Testis (tissue), 2 donors: ENCODE measurements at regions not wholly inside any gene's neighbourhood (a gene's known extent, or its start where the extent isn't known, plus 50 kb on each side); places are given as distances from the start of the nearest gene placed in this dataset.
"Not testable (repeated sequence)": the region's sequence is repeated elsewhere in the genome, so short reads cannot be mapped to it uniquely, and the experiment has no call there.

Experiments used
- DNase-seq: peaks from one replicate; pipeline ENCODE4 v3.0.0-alpha.2; 2019
- H3K27ac ChIP-seq, 2 donors: fragments of 200-600 bp; sonication (generic); one replicate each; pipeline ENCODE4 v1.5.1; 2019
- H3K27me3 ChIP-seq: fragments of 200-600 bp; sonication (generic); one replicate; pipeline ENCODE4 v1.5.1; 2019
- H3K36me3 ChIP-seq: fragments of 200-600 bp; sonication (generic); one replicate; pipeline ENCODE4 v1.5.1; 2017; ENCODE audit warnings: low read depth; ENCODE audit errors: missing control alignments
- H3K4me1 ChIP-seq: fragments of 200-600 bp; sonication (generic); one replicate; pipeline ENCODE4 v1.5.1; 2019
- H3K4me3 ChIP-seq, 2 donors: fragments of 200-600 bp; sonication (generic); one replicate each; pipeline ENCODE4 v1.5.1; 2017 to 2019
- H3K9me3 ChIP-seq: fragments of 200-600 bp; sonication (generic); one replicate; pipeline ENCODE4 v1.5.1; 2017
- POLR2A ChIP-seq: fragments of 450-650 bp; IDR thresholded peaks from one replicate; pipeline ENCODE4 v1.6.1; 2017; ENCODE audit warnings: antibody characterized with exemption, mild to moderate bottlenecking, moderate library complexity
- WGBS, 2 donors: methylation state at CpG; one replicate each; pipeline ENCODE4 v1.1.5; 2018; 5-methylcytosine and 5-hydroxymethylcytosine counted together
- intact Hi-C: fragments of 100-400 bp; cut with DNase I; formaldehyde crosslinking; loops from one replicate; pipeline ENCODE4 v1.15.1; 2023; ENCODE audit warnings: low total_unique reads
- TF ChIP-seq, protein P1 (sequence below), 3 experiments: fragments of 450-650 bp in 2 of 3; fragments of 200-600 bp in 1 of 3; sonication (generic) in 1 of 3; IDR thresholded peaks; one replicate each; pipeline ENCODE4 v1.5.1; 2016 to 2019; ENCODE audit warnings: antibody characterized with exemption in 3 of 3, mild to moderate bottlenecking in 2 of 3, moderate library complexity in 1 of 3

DNA sequence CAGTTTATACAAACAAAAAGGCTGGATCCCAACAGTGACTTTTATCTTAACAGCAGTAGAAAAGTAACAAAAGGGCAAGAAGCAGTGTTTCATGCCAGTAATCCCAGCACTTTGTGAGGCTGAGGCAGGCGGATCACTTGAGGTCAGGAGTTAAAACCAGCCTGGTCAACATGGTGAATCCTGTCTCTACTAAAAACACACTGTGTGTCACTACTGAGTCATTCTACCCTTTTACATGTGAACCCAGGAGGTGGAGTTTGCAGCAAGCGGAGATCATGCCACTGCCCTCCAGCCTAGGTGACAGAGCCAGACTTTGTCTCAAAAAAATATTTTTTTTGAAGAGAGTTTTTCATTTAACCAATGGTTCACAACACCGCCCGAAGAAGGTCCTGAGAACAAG lies 395.6 kb upstream of the USP9Y start:
- H3K36me3 ChIP-seq, result no peaks in the 10 kb centered on the region
- intact Hi-C loops, result no loop called here
- H3K9me3 ChIP-seq, result no peaks in the 10 kb centered on the region
- H3K27ac ChIP-seq, result no peak overlapping the region
- DNase-seq, result no peak
- TF ChIP-seq, protein P1, sequence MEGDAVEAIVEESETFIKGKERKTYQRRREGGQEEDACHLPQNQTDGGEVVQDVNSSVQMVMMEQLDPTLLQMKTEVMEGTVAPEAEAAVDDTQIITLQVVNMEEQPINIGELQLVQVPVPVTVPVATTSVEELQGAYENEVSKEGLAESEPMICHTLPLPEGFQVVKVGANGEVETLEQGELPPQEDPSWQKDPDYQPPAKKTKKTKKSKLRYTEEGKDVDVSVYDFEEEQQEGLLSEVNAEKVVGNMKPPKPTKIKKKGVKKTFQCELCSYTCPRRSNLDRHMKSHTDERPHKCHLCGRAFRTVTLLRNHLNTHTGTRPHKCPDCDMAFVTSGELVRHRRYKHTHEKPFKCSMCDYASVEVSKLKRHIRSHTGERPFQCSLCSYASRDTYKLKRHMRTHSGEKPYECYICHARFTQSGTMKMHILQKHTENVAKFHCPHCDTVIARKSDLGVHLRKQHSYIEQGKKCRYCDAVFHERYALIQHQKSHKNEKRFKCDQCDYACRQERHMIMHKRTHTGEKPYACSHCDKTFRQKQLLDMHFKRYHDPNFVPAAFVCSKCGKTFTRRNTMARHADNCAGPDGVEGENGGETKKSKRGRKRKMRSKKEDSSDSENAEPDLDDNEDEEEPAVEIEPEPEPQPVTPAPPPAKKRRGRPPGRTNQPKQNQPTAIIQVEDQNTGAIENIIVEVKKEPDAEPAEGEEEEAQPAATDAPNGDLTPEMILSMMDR (IDR thresholded peaks at IDR 0.05), result no peak
- TF ChIP-seq POLR2A, result no peak
- WGBS, 2 donors, result 79 to 81% methylated on average over 3 to 4 of the region's 4 CpGs
- H3K27me3 ChIP-seq, result no peaks in the 10 kb centered on the region
- no peaks in the 10 kb centered on the region for H3K4me1 ChIP-seq
- no peak overlapping the region for H3K4me3 ChIP-seq

DNA sequence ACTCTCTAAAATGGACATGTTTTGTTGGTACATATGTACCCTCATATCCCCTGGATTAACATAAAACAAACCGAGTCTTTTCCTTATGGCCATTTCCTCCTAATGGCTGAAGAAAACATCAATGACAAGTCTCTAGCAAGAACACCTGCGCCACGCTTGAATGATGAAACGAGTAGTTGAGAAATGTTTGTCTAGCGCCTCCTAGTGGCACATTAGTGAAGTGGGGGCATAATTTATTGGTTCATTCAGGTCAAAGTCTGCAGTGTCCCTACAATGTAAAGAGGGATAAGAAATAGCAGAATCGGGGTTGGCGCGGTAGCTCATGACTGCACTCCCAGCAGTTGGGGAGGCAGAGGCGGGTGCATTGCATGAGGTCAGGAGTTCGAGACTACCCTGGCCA lies 391.8 kb upstream of the USP9Y start:
- 34 to 35% methylated on average over 9 to 10 of the region's 10 CpGs for WGBS, 2 donors
- H3K4me1 ChIP-seq, result no peaks in the 10 kb centered on the region
- peak; percentile 32 for DNase-seq
- no peaks in the 10 kb centered on the region for H3K36me3 ChIP-seq
- H3K9me3 ChIP-seq, result no peaks in the 10 kb centered on the region
- H3K4me3 ChIP-seq, result no peak overlapping the region
- intact Hi-C loops, result no loop called here
- H3K27me3 ChIP-seq, result no peaks in the 10 kb centered on the region
- TF ChIP-seq, protein P1 (IDR thresholded peaks at IDR 0.05), result peak in 2 of 3 experiments; percentile 19 to 57
- TF ChIP-seq POLR2A, result no peak
- no peak overlapping the region for H3K27ac ChIP-seq

DNA sequence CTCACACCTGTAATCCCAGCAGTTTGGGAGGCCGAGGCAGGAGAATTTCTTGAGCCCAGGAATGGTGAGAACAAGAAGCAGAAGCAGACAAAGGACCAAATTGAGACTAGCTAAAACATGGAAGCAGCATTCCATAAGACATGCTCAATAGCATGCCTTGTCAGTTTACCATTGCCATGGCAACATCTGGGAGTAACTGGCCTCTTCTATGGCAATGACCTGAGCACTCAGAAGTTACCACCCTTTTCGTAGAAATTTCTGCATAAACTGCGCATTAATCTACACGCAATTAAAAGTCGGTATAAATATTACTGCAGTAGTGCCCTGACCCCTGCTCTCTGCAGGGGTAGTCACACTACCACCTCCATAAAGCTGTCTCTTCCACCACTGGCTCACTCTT lies 390.2 kb upstream of the USP9Y start:
- no peak overlapping the region for H3K27ac ChIP-seq
- 92 to 96% methylated on average over 5 of the region's 5 CpGs for WGBS, 2 donors
- no peak overlapping the region for H3K4me3 ChIP-seq
- no peaks in the 10 kb centered on the region for H3K4me1 ChIP-seq
- no peaks in the 10 kb centered on the region for H3K27me3 ChIP-seq
- H3K36me3 ChIP-seq, result no peaks in the 10 kb centered on the region
- no peaks in the 10 kb centered on the region for H3K9me3 ChIP-seq
- no peak for DNase-seq
- intact Hi-C loops, result no loop called here
- TF ChIP-seq, protein P1 (IDR thresholded peaks at IDR 0.05), result no peak
- no peak for TF ChIP-seq POLR2A

DNA sequence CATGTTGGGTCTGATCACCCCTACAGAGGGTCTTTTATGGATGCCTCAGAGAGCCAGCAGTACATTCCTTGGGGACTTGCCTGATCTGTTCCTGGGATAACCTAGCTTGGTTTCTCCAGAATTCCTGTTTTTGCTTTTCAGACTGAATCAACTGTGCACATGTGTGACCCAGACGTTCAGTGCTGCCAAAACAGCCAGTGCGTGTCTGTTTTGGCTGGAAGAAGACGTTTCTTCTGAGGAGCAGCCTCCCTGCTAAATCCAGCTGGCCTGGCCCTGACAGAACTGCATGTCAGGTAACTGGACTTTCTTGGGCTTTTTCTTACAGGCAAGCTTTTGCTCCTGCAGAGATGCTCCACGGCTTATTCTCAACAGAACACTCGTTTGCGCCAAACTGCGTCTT lies 373.3 kb upstream of the USP9Y start:
- no peak overlapping the region for H3K4me3 ChIP-seq
- no peak overlapping the region for H3K27ac ChIP-seq
- H3K36me3 ChIP-seq, result no peaks in the 10 kb centered on the region
- WGBS, 2 donors, result 49 to 52% methylated on average over 7 of the region's 7 CpGs
- no peak for DNase-seq
- intact Hi-C loops, result no loop called here
- H3K27me3 ChIP-seq, result no peaks in the 10 kb centered on the region
- TF ChIP-seq POLR2A, result no peak
- TF ChIP-seq, protein P1 (IDR thresholded peaks at IDR 0.05), result no peak
- H3K4me1 ChIP-seq, result no peaks in the 10 kb centered on the region
- no peaks in the 10 kb centered on the region for H3K9me3 ChIP-seq

DNA sequence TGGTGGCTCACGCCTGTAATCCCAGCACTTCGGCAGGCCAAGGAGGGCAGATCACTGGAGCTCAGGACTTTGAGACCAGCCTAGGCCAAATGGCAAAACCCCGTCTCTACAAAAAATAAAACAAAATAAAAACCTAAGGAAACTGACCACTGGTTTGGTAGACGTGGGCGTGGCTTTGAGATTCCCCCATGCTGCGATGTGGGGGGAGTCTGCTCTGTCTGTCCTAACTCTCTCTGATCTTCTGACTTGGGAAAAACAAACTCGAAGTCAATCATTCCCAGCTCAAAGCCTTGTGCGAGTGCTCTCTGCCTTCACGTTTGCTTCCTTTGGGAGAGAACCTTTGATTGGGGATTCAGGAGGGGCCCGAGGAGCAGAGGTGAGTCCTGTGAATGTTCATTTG lies 369.1 kb upstream of the USP9Y start:
- H3K27ac ChIP-seq, H3K27me3 ChIP-seq, intact Hi-C loops, H3K4me1 ChIP-seq, DNase-seq, H3K9me3 ChIP-seq, H3K4me3 ChIP-seq, H3K36me3 ChIP-seq: not testable (repeated sequence)
- WGBS, 2 donors, result 54 to 65% methylated on average over 8 to 10 of the region's 10 CpGs
